ENCODE measurements at regions not wholly inside any gene's neighbourhood (a gene's known extent, or its start where the extent isn't known, plus 50 kb on each side); places are given as distances from the start of the nearest gene placed in this dataset.

GRCh38 chr9:105879181-105879580 lies 184.8 kb downstream of the TMEM38B start:
- Histone ChIP-seq H3K36me3 (no peaks in the 10 kb centered on the region), H3K27me3 (ENCODE audit: low read depth) (no peaks in the 10 kb centered on the region), H3K4me1 (no peaks in the 10 kb centered on the region), H3K4me3 (no peak overlapping the region), H3K27ac (no peak overlapping the region), H3K9me3 (no peaks in the 10 kb centered on the region)
- no peak for DNase-seq
- intact Hi-C loops (cut with DNase I): no loop called here
- ATAC-seq: no peak
- no peak for TF ChIP-seq CTCF (IDR thresholded peaks at IDR 0.05)

- ATAC-seq (no peak), DNase-seq (no peak)
- Histone ChIP-seq H3K27me3 (ENCODE audit: low read depth) (no peaks in the 10 kb centered on the region), H3K36me3 (no peaks in the 10 kb centered on the region), H3K9me3 (no peaks in the 10 kb centered on the region), H3K4me1 (no peaks in the 10 kb centered on the region), H3K27ac (no peak overlapping the region), H3K4me3 (no peak overlapping the region)
- intact Hi-C loops (cut with DNase I): no loop called here
- no peak for TF ChIP-seq CTCF (IDR thresholded peaks at IDR 0.05)
Measured at GRCh38 chr9:105880517-105880916, 186.2 kb downstream of the TMEM38B start.

DNA sequence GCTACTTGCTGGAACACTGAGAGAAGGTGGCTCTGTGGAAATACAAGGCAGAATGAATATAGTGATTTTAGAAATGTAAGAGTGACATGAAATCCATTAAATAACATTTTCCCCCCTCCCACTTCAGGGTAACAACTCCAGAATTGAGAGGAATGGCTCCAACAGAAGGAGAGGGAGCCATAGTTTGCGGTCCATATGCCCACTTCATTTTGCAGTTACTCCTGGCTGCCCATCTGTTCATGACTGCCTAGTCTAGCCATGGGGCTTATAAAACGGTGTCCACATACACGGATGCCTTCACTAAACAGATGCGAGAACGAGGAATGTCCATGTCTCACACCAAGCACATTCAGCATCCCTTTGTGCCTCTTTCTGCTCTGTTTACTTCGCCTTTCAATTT lies 186.7 kb downstream of the TMEM38B start:
- TF ChIP-seq CTCF (IDR thresholded peaks at IDR 0.05): no peak
- H3K27ac ChIP-seq: no peak overlapping the region
- intact Hi-C loops (cut with DNase I): no loop called here

DNA sequence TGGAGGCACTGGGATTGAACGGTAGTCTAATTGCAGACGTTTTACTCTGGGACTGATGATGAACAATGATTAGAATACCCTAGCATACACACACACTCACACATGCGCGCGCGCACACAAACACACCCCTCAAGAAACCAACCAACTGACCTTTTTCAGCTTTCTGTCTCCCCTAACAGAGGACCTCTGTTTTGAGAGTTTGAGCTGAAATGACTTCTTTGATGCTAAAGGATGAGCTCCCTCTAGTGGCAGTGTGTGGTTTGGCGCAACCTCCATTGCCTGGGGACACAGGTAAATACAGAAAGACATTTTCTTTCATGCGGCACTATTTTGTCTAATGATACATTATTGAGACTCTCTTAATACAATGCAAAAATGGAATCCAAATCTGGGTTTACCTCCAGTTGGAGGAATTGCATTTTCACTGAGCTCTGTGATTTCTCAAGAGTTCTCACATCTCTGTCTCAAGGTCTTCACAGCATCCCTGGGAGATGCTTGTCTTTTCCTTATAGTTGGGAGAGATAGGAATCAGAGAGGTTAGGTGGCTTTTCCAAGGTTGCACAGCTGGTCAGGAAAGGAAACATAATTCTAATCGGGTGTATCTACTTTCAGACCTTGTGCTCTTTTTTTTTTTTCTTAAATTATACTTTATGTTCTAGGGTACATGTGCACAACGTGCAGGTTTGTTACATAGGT lies 187.5 kb downstream of the TMEM38B start:
- Histone ChIP-seq H3K4me3 (no peak overlapping the region), H3K36me3 (no peaks in the 10 kb centered on the region), H3K27me3 (ENCODE audit: low read depth) (no peaks in the 10 kb centered on the region), H3K27ac (no peak overlapping the region), H3K9me3 (no peaks in the 10 kb centered on the region), H3K4me1 (no peaks in the 10 kb centered on the region)
- TF ChIP-seq CTCF (IDR thresholded peaks at IDR 0.05): peak; percentile 88
- intact Hi-C loops (cut with DNase I): no loop called here
- ATAC-seq: peak; percentile 52 to 58
- DNase-seq: peak; percentile 52

More for the DNA sequence above, 186.7 kb downstream of the TMEM38B start:
- no peak for DNase-seq
- Histone ChIP-seq H3K4me1 (no peaks in the 10 kb centered on the region), H3K36me3 (no peaks in the 10 kb centered on the region), H3K4me3 (no peak overlapping the region), H3K27me3 (ENCODE audit: low read depth) (no peaks in the 10 kb centered on the region), H3K9me3 (no peaks in the 10 kb centered on the region)
- no peak for ATAC-seq

- DNase-seq (no peak), ATAC-seq (no peak)
- no peaks in the 10 kb centered on the region for H3K27me3 ChIP-seq (ENCODE audit: low read depth)
- H3K27ac ChIP-seq: no peak overlapping the region
- no peak for TF ChIP-seq CTCF (IDR thresholded peaks at IDR 0.05)
- H3K4me3 ChIP-seq: no peak overlapping the region
- no peaks in the 10 kb centered on the region for H3K36me3 ChIP-seq
- intact Hi-C loops (cut with DNase I): no loop called here
- H3K4me1 ChIP-seq: no peaks in the 10 kb centered on the region
- H3K9me3 ChIP-seq: no peaks in the 10 kb centered on the region
Measured at GRCh38 chr9:105883847-105884246, 189.5 kb downstream of the TMEM38B start.
